ENCODE measurements at regions not wholly inside any gene's neighbourhood (a gene's known extent, or its start where the extent isn't known, plus 50 kb on each side); places are given as distances from the start of the nearest gene placed in this dataset.

- no peak for DNase-seq (ENCODE audit: low read depth in 2 of 2, low spot score in 1 of 2)
Observed at GRCh38 chr5:164360589-164360988, 855.2 kb downstream of the MAT2B start.

- DNase-seq (ENCODE audit: low read depth in 2 of 2, low spot score in 1 of 2): no peak
Observed at GRCh38 chr5:164361986-164362385, 856.6 kb downstream of the MAT2B start.

GRCh38 chr5:164362835-164363234, 857.4 kb downstream of the MAT2B start:
- DNase-seq (ENCODE audit: low read depth in 2 of 2, low spot score in 1 of 2): no peak

GRCh38 chr5:164364237-164365208, 859.1 kb downstream of the MAT2B start:
- DNase-seq (ENCODE audit: low read depth in 2 of 2, low spot score in 1 of 2): no peak

GRCh38 chr5:164370841-164371240, 865.4 kb downstream of the MAT2B start:
- no peak for DNase-seq (ENCODE audit: low read depth in 2 of 2, low spot score in 1 of 2)

GRCh38 chr5:164372892-164373291, 867.5 kb downstream of the MAT2B start:
- no peak for DNase-seq (ENCODE audit: low read depth in 2 of 2, low spot score in 1 of 2)

GRCh38 chr5:164373876-164374275, 868.5 kb downstream of the MAT2B start:
- no peak for DNase-seq (ENCODE audit: low read depth in 2 of 2, low spot score in 1 of 2)

GRCh38 chr5:164375051-164375450, 869.6 kb downstream of the MAT2B start:
- DNase-seq (ENCODE audit: low read depth in 2 of 2, low spot score in 1 of 2): no peak

- no peak for DNase-seq (ENCODE audit: low read depth in 2 of 2, low spot score in 1 of 2)
Observed at GRCh38 chr5:164376843-164377242, 871.4 kb downstream of the MAT2B start.

GRCh38 chr5:164377746-164378145, 872.3 kb downstream of the MAT2B start:
- DNase-seq (ENCODE audit: low read depth in 2 of 2, low spot score in 1 of 2): no peak

GRCh38 chr5:164383662-164384061, 878.2 kb downstream of the MAT2B start:
- no peak for DNase-seq (ENCODE audit: low read depth in 2 of 2, low spot score in 1 of 2)

GRCh38 chr5:164392531-164392930, 887.1 kb downstream of the MAT2B start:
- DNase-seq (ENCODE audit: low read depth in 2 of 2, low spot score in 1 of 2): no peak

- no peak for DNase-seq (ENCODE audit: low read depth in 2 of 2, low spot score in 1 of 2)
Observed at GRCh38 chr5:164394686-164395194, 889.3 kb downstream of the MAT2B start.

GRCh38 chr5:164412531-164412930, 907.1 kb downstream of the MAT2B start:
- no peak for DNase-seq (ENCODE audit: low read depth in 2 of 2, low spot score in 1 of 2)

GRCh38 chr5:164420161-164420560, 914.7 kb downstream of the MAT2B start:
- DNase-seq (ENCODE audit: low read depth in 2 of 2, low spot score in 1 of 2): no peak

GRCh38 chr5:164422400-164422799, 917.0 kb downstream of the MAT2B start:
- no peak for DNase-seq (ENCODE audit: low read depth in 2 of 2, low spot score in 1 of 2)

GRCh38 chr5:164431634-164432304, 926.4 kb downstream of the MAT2B start:
- no peak for DNase-seq (ENCODE audit: low read depth in 2 of 2, low spot score in 1 of 2)

GRCh38 chr5:164433106-164433870, 927.9 kb downstream of the MAT2B start:
- DNase-seq (ENCODE audit: low read depth in 2 of 2, low spot score in 1 of 2): no peak

GRCh38 chr5:164435576-164435975, 930.2 kb downstream of the MAT2B start:
- DNase-seq (ENCODE audit: low read depth in 2 of 2, low spot score in 1 of 2): no peak

- no peak for DNase-seq (ENCODE audit: low read depth in 2 of 2, low spot score in 1 of 2)
Observed at GRCh38 chr5:164439799-164440198, 934.4 kb downstream of the MAT2B start.

GRCh38 chr5:164449460-164449859, 944.0 kb downstream of the MAT2B start:
- DNase-seq (ENCODE audit: low read depth in 2 of 2, low spot score in 1 of 2): no peak

All from stimulated activated CD8-positive, alpha-beta memory T cell treated with anti-CD3 and anti-CD28 coated beads, Interleukin-4, amount 100 ng/mL, for 1 hour (primary cell).